Sigmoid colon (tissue), 6 donors: ENCODE measurements at regions not wholly inside any gene's neighbourhood (a gene's known extent, or its start where the extent isn't known, plus 50 kb on each side); places are given as distances from the start of the nearest gene placed in this dataset.

Source experiments
- DNase-seq: peaks from one replicate; pipeline ENCODE4 v3.0.0-alpha.2; 2019
- H3K27ac ChIP-seq, 4 donors: fragments of 200-600 bp; sonication (generic); one replicate each; pipeline ENCODE4 v1.5.1; 2016 to 2019; ENCODE audit warnings: mild to moderate bottlenecking in 1 of 4
- H3K27me3 ChIP-seq, 3 donors: fragments of 200-600 bp; sonication (generic); one replicate each; pipeline ENCODE4 v1.5.1; 2019; ENCODE audit warnings: mild to moderate bottlenecking in 1 of 3
- H3K36me3 ChIP-seq, 4 donors: fragments of 200-600 bp; sonication (generic); one replicate each; pipeline ENCODE4 v1.5.1; 2016 to 2019
- H3K4me1 ChIP-seq, 4 donors: fragments of 200-600 bp; sonication (generic); one replicate each; pipeline ENCODE4 v1.5.1; 2017 to 2019
- H3K4me3 ChIP-seq, 4 donors: fragments of 200-600 bp; sonication (generic); one replicate each; pipeline ENCODE4 v1.5.1; 2017 to 2019; ENCODE audit warnings: mild to moderate bottlenecking in 2 of 4, moderate library complexity in 1 of 4
- H3K9me3 ChIP-seq, 4 donors: fragments of 200-600 bp in 3 of 4; sonication (generic) in 3 of 4; one replicate each; pipeline versions ENCODE4 v1.5.1 to v1.6.1; 2013 to 2019
- EP300 ChIP-seq, 4 donors: sonication (generic); formaldehyde crosslinking; IDR thresholded peaks; one replicate each; pipeline ENCODE4 v1.6.1; 2017; ENCODE audit warnings: antibody characterized with exemption in 4 of 4
- POLR2A ChIP-seq, 2 donors: fragments of 450-650 bp; IDR thresholded peaks; one replicate each; pipeline ENCODE4 v1.6.1; 2016; ENCODE audit warnings: antibody characterized with exemption in 2 of 2, mild to moderate bottlenecking in 2 of 2, moderate library complexity in 2 of 2
- POLR2AphosphoS5 ChIP-seq, 4 donors: sonication (generic); formaldehyde crosslinking; IDR thresholded peaks; one replicate each; pipeline ENCODE4 v1.6.1; 2017; ENCODE audit warnings: antibody characterized with exemption in 4 of 4
- WGBS, 2 donors: extraction: QIAGEN DNeasy Blood & Tissue Kit; methylation state at CpG; one replicate each; pipeline ENCODE4 v1.1.7; 2013; 5-methylcytosine and 5-hydroxymethylcytosine counted together
- intact Hi-C: fragments of 100-400 bp; cut with DNase I; formaldehyde crosslinking; loops from one replicate; pipeline ENCODE4 v1.15.1; 2023
- TF ChIP-seq, protein P1 (sequence below), 4 experiments: fragments of 450-650 bp in 3 of 4; fragments of 200-600 bp in 1 of 4; IDR thresholded peaks; one replicate each; pipeline ENCODE4 v1.5.1; 2016 to 2019; ENCODE audit warnings: antibody characterized with exemption in 4 of 4, mild to moderate bottlenecking in 3 of 4, moderate library complexity in 2 of 4
- donor health status: healthy with polysubstance abuse.
- donor health status: healthy.

DNA sequence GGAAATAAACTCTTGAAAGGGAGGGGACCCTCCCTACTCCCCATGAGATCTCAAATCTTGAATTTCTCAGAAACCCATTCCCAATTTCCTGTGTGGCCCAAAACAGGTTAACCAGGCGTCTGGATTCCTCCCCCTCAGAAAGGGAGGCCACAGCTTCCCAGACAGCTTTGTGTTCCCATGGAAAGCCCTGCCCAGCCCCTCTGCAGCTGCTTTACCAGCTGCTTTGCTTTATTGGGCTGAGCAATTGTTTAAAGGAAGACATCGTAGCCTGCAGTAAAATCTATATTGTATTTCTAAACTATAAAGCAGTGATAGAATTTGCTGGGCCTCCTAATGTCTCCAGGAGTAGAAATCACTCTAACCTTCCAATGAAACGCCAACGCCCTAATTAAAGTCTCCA, 97.4 kb downstream of the CHST1 start:
- Histone ChIP-seq H3K27ac (no peak overlapping the region), H3K9me3 (no peaks in the 10 kb centered on the region), H3K4me1 (no peaks in the 10 kb centered on the region), H3K36me3 (no peaks in the 10 kb centered on the region), H3K4me3 (no peak overlapping the region), H3K27me3 (peaks cover 0 to 6% (median 0%) of the 10 kb centered on the region in 3 donors)
- intact Hi-C loops, result no loop called here
- 32 to 57% methylated on average over 4 of the region's 4 CpGs for WGBS, 2 donors
- no peak for DNase-seq
- TF ChIP-seq, protein P1, sequence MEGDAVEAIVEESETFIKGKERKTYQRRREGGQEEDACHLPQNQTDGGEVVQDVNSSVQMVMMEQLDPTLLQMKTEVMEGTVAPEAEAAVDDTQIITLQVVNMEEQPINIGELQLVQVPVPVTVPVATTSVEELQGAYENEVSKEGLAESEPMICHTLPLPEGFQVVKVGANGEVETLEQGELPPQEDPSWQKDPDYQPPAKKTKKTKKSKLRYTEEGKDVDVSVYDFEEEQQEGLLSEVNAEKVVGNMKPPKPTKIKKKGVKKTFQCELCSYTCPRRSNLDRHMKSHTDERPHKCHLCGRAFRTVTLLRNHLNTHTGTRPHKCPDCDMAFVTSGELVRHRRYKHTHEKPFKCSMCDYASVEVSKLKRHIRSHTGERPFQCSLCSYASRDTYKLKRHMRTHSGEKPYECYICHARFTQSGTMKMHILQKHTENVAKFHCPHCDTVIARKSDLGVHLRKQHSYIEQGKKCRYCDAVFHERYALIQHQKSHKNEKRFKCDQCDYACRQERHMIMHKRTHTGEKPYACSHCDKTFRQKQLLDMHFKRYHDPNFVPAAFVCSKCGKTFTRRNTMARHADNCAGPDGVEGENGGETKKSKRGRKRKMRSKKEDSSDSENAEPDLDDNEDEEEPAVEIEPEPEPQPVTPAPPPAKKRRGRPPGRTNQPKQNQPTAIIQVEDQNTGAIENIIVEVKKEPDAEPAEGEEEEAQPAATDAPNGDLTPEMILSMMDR (IDR thresholded peaks at IDR 0.05), result no peak
- TF ChIP-seq POLR2AphosphoS5 (IDR thresholded peaks at IDR 0.05), result no peak
- no peak for TF ChIP-seq POLR2A (IDR thresholded peaks at IDR 0.05)
- TF ChIP-seq EP300 (IDR thresholded peaks at IDR 0.05), result no peak

DNA sequence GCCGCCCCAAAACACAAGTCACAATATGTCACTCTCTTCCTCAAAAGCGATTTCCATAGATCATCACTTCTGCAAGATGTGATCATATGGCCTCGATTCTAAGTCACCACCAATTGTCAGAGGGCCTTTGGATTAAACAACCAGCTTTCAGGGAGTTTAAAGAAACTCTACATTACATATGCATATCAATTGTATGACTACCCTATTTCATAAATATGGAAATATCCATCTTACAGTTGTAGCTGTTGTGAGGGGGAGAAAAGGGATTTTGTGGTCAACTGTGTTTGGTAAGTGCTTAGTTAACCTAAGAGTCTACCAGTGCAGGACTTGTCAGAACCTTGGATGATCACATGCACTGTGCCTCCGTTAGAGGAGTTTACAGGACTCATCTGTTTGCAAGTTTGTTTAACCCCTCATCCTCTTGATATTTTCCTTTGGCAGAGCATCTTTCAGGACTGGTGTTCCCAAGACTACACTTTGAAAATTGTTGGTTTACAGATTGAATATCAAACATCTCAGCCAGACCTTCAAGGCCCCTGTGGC, 99.9 kb downstream of the CHST1 start:
- Histone ChIP-seq H3K36me3 (no peaks in the 10 kb centered on the region), H3K27ac (no peak overlapping the region), H3K27me3 (peaks cover 0 to 3% (median 0%) of the 10 kb centered on the region in 3 donors), H3K4me1 (no peaks in the 10 kb centered on the region), H3K4me3 (no peak overlapping the region), H3K9me3 (no peaks in the 10 kb centered on the region)
- TF ChIP-seq, protein P1 (IDR thresholded peaks at IDR 0.05), result no peak
- TF ChIP-seq POLR2AphosphoS5 (IDR thresholded peaks at IDR 0.05) (no peak), POLR2A (IDR thresholded peaks at IDR 0.05) (no peak), EP300 (IDR thresholded peaks at IDR 0.05) (no peak)
- intact Hi-C loops, result no loop called here
- 72 to 80% methylated on average over 4 of the region's 4 CpGs for WGBS, 2 donors
- no peak for DNase-seq

DNA sequence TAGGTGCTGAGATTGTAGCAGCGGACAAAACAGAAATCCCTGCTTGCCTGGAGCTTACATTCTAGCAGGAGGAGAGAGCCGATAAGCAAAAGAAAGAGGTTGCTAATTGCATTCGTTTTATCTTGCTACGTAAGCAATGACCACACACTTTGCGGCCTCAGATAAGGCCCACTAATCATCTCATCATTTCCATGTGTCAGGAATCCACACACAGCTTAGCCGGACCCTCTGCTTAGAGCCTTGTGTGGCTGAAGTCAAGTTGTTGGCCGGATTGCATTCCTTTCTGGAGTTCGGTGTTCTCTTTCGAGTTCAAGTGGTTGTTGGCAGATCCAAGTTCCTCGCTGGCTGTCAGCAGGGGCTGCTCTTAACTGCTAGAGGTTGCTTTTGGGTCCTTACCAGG, 101.6 kb downstream of the CHST1 start:
- no peaks in the 10 kb centered on the region for H3K9me3 ChIP-seq
- no peaks in the 10 kb centered on the region for H3K36me3 ChIP-seq
- intact Hi-C loops, result no loop called here
- DNase-seq, result no peak
- H3K27ac ChIP-seq, result no peak overlapping the region
- no peak overlapping the region for H3K4me3 ChIP-seq
- no peaks in the 10 kb centered on the region for H3K4me1 ChIP-seq
- 43 to 53% methylated on average over 10 of the region's 10 CpGs for WGBS, 2 donors
- TF ChIP-seq POLR2A (IDR thresholded peaks at IDR 0.05) (no peak), POLR2AphosphoS5 (IDR thresholded peaks at IDR 0.05) (no peak), EP300 (IDR thresholded peaks at IDR 0.05) (no peak)
- TF ChIP-seq, protein P1 (IDR thresholded peaks at IDR 0.05), result no peak
- peaks cover 0 to 3% (median 0%) of the 10 kb centered on the region in 3 donors for H3K27me3 ChIP-seq

DNA sequence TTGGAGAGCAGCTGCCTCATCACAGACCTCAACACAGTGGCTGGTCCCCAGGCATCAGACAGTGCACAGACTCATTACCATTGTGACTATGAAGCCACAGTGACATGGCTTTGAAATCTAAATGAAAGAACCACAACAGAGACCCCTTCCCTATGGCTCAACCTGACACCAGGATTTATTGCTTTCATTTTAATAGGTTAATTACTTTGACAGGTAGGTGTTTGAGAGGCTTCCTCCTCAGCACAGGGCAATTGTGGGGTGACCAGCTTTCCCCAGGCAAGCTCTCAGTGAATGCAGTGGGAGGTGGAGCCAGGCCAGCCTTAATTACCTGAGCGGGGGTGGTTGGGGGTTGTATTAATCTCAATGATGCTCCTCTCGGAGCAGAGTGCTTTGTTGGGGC, 102.3 kb downstream of the CHST1 start:
- DNase-seq, result no peak
- H3K4me1 ChIP-seq, result no peaks in the 10 kb centered on the region
- H3K36me3 ChIP-seq, result no peaks in the 10 kb centered on the region
- peaks cover 0 to 3% (median 0%) of the 10 kb centered on the region in 3 donors for H3K27me3 ChIP-seq
- H3K9me3 ChIP-seq, result no peaks in the 10 kb centered on the region
- H3K4me3 ChIP-seq, result no peak overlapping the region
- H3K27ac ChIP-seq, result no peak overlapping the region
- intact Hi-C loops, result no loop called here
- TF ChIP-seq POLR2A (IDR thresholded peaks at IDR 0.05), result no peak
- TF ChIP-seq POLR2AphosphoS5 (IDR thresholded peaks at IDR 0.05), result no peak
- TF ChIP-seq EP300 (IDR thresholded peaks at IDR 0.05), result no peak
- TF ChIP-seq, protein P1 (IDR thresholded peaks at IDR 0.05), result no peak
- 42 to 56% methylated on average over 2 of the region's 2 CpGs for WGBS, 2 donors

DNA sequence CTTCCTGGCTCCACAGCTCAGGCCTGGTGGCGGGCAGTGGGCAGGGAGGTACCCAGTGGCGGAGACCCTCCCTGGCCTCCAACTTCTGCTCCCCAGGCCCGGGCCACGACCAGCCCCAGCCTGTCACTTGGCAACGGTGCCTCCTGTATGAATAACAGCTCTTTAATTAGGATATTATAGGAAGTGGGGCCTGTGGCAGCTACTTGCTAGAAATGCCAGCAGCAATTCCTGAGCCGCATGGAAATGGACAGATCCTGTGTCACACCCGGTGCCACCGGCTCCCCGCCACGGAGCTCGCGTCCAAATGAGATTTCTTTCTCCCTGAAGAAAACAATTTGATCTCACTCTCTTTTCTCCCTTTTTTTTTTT, 104.5 kb downstream of the CHST1 start:
- 69 to 73% methylated on average over 12 of the region's 12 CpGs for WGBS, 2 donors
- Histone ChIP-seq H3K9me3 (peaks cover 0 to 4% (median 0%) of the 10 kb centered on the region in 4 donors), H3K27ac (no peak overlapping the region), H3K4me1 (no peaks in the 10 kb centered on the region), H3K36me3 (no peaks in the 10 kb centered on the region), H3K4me3 (no peak overlapping the region), H3K27me3 (peaks cover 0 to 3% (median 0%) of the 10 kb centered on the region in 3 donors)
- intact Hi-C loops, result no loop called here
- TF ChIP-seq, protein P1 (IDR thresholded peaks at IDR 0.05), result no peak
- TF ChIP-seq POLR2AphosphoS5 (IDR thresholded peaks at IDR 0.05) (no peak), POLR2A (IDR thresholded peaks at IDR 0.05) (no peak), EP300 (IDR thresholded peaks at IDR 0.05) (no peak)
- no peak for DNase-seq
